NCI-H1092 treated with DMSO at 0.1 percent for 48 hours (cell line): ENCODE measurements at regions not wholly inside any gene's neighbourhood (a gene's known extent, or its start where the extent isn't known, plus 50 kb on each side); places are given as distances from the start of the nearest gene placed in this dataset.
A peak's percentile ranks its signal among the peaks of the same experiment; 100 is the strongest.
"Not testable (repeated sequence)": the region's sequence is repeated elsewhere in the genome, so short reads cannot be mapped to it uniquely, and the experiment has no call there.

Source experiments
- DNase-seq: peaks from one replicate; lab custom pipeline; 2025; lab: John Stamatoyannopoulos, UW

GRCh38 chr4:37771771-37772170 is 54.7 kb upstream of the PGM2 start:
- DNase-seq: no peak

DNA sequence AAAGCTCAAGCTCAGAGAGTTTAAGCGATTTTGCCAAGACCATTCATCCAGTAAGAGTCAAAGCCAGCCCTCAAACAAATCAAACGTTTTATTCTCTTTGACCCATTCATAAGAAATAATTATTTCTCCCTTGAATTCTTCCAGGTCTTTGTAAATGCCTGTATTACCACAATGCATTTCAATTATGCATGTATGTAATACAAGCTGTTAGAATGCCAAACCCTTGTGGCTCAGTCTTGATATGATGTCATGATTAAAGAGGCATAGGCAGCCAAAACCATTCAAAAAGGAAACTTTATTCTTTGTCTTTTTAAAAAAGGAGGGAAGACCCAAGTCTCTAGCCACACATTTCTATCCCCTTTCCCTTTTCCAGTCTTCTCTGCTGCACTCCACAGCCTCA is 56.5 kb upstream of the PGM2 start:
- DNase-seq: no peak

DNA sequence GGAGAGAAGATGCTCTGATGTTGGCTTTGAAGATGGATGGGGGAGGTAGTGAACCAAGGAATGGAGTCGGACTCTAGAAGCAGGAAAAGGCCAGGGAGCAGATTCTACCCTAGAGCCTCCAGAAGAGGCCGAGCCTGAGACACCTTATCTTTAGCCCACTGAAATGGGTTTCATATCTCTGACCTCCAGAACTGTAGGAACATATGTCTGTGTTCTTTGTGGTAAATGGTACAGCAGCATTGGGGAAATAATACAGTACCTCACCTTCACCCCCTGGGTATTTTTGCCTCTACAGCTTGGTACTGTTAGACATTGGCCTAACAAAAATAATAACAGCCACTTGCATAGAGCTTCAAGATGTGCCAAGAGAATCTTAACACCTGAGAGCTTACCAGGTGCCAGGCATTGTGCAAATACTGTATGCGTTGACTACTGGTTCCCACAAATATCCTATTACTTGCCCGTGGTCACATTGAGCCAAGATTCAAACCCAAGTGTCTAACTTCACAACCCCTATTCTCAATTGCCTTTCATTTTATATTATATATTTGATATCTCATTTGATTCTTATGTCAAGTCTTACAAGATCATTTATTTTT is 57.0 kb upstream of the PGM2 start:
- no peak for DNase-seq

GRCh38 chr4:37767546-37767945 is 58.9 kb upstream of the PGM2 start:
- DNase-seq: peak; percentile 20

GRCh38 chr4:37767019-37767418 is 59.5 kb upstream of the PGM2 start:
- DNase-seq: no peak

GRCh38 chr4:37765741-37766140 is 60.7 kb upstream of the PGM2 start:
- no peak for DNase-seq

- no peak for DNase-seq
These were observed 62.7 kb upstream of the PGM2 start for GRCh38 chr4:37763831-37764230.

DNA sequence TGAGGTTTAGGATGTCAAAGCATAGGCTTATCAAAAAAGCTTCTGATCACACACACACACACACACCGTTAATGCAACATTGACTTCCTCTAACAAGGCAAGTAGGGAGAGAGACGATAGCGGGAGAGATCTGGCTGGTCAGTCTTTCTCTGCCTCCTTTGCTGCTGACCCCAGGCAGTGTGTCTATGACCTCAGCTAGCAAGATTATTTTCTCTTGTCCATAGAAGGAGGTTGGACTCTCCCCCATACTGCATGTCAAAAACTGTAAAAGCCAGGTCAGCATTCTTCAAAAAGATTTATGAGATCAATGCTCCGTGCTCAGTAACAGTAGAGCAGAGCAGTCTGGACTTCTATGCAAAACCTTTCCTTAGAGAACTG is 63.5 kb upstream of the PGM2 start:
- DNase-seq: no peak

DNA sequence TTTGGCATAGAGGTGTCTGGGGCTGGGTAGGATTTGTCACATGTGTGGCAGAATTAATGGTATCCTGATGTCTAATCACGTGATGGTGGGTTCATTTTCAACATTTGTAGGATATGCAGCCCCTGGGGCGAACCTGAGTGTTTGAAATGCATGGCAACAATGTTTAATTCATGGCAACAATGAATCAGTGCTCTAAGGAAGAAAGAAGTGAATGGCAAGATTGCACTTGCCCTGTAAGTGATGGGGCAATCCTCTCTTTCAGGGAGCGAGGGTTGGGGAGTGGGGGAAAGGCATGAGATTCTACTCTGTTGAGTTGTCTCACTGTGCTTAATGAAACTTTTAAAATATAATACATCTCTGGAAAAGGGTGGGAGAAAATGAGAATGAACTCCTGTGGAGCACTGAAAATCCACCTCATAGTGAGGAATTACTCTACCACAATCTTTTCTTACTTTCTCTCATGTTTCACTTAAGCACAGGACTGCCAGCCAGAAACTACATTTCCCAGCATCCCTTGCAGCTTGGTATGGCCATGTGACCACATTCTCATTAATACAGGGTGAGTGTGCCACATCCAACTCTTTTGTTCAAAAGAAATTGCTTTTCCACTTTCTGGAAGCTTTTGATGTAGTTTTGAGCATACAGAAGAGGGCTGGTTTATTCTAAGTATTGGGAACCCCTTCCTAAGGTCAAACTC is 64.0 kb upstream of the PGM2 start:
- no peak for DNase-seq

DNA sequence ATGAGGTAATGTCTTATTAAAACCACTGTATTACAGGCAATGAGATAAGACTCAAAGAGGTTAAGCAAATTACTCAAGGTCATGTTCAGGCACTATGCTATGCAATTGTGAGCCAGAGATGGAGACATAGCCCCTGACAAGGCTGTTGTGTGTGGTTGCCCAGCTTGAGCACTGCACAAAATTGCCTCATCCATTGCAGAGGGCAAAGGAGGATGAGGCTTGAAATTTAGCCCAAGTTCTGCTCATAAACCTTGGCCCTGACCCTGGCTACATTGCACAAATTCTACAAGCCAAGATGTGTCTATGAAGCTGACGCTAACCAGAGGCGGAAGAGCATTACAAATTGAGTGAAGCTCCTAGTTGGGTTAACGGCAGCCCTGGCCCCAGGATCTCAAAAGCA is 65.6 kb upstream of the PGM2 start:
- no peak for DNase-seq

- DNase-seq: no peak
These were observed 66.7 kb upstream of the PGM2 start for GRCh38 chr4:37759833-37760232.

GRCh38 chr4:37758226-37758625 is 68.3 kb upstream of the PGM2 start:
- DNase-seq: no peak

DNA sequence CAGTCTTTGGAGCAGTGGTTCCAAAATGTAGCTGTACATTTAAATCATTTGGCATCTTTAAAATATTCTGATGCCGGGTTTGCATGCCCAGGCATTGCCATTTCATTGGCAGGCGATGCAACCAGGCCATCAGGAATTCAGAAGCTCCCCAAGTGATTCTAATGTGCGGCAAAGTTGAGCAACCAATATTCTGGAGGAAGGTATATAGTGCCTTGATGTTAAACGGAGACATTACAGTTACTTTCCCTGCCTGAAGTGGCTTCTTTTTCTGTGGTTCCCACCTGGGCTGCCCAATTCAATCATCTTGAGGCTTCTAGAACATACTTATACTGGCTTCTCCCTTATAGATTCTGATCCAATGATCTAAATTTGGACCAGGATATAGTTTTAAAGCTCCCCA is 68.7 kb upstream of the PGM2 start:
- DNase-seq: no peak

DNA sequence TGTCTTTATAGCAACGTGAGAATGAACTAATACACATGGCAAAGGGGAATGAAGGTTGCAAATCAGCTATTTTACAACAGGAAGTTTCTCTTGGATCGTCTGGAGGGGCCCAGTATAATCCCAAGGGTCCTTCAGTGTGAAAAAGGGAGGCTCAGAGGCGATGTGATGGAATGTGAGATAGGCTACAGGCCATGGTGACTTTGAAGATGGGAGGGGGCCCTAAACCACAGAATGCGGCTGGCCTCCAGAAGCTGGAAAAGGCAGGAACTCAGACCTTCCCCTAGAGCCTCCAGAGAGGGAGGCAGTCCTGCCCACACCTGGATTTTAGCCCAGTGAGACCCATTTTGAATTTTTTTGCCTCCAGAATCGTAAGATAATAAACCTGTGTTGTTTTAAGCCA is 69.4 kb upstream of the PGM2 start:
- DNase-seq: no peak

- no peak for DNase-seq
These were observed 68.4 kb upstream of the RELL1 start for GRCh38 chr4:37754410-37755185.

DNA sequence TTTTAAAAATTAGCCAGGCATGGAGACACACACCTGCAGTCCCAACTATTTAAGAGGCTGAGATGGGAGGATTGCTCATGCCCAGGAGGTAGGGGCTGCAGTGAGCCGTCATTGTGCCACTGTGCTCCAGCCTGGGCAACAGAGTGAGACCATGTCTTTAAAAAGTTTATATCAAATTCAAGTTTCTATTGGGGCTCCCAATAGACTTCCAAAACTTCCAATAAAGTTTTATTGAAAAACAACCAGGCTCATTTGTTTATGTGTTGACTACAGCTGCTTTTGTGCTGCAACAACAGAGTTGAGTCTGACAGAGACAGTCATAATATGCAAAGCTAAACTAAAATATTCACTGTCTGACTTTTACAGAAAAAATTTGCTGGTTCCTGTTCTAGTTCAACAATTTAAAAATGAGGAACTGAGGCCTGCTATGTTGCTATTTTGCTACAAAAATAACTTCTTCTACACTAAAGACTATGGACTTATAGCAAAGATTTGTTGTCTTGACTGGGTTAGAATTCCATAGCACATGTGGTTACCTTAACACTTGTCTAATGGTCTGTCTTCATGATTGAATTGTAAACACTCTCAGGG is 63.3 kb upstream of the RELL1 start:
- DNase-seq: no peak

DNA sequence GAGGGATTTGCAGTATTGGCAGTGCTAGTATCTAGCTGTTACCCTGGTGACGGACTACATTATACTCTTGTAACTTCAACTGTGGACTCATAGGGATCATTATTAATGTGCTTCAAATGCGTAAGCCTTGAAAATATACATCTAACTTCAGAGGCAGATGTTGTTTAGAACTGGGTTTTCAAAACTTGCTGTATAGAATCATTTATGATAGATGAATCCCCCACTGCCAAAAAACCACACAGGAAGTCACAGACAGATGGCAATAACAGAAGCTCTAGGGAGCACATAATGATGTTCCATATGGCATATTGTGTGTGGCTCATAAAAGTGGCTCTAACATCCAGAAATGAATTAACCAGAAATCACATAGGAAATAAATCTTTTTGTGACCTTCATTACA is 62.3 kb upstream of the RELL1 start:
- peak; percentile 51 for DNase-seq

GRCh38 chr4:37747772-37748330 is 61.7 kb upstream of the RELL1 start:
- no peak for DNase-seq

- DNase-seq: not testable (repeated sequence)
These were observed 60.7 kb upstream of the RELL1 start for GRCh38 chr4:37746852-37747251.

DNA sequence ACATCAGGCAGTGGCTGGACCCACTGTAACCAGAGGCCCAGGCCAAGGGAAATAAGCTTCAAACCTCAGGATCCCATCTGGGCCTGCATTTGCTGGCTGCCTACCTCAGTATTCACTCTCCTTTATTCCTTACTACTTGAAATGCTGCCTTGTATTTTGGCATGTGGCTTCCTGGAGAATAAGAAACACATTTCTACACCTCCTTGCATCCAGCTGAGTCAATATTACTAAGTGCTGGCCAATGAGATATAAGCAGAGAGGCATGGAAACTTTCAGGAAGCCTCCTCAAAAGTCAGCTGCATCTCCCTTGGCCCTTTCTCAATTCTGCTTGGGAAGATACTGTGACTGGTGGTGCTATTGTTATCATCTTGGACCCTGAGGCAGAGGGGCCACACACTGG is 59.8 kb upstream of the RELL1 start:
- DNase-seq: no peak

DNA sequence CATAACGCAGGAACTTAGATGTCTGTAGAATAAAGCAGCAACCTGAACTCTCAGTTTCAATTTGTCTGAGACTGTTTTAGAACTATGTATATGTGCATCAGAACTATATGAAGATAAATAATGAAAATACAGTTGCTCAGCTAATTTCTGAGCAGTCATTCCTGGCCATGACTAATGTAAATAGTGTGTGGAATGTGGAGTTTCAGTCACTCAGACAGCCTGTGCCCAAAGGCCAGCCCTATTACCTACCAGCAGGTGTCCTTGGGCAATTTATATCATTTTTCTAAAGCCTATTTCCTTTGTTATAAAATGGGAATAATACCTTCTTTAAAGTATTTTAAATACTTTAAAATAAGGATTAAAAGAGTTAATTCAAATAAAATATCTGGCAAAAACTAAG is 56.0 kb upstream of the RELL1 start:
- no peak for DNase-seq

- no peak for DNase-seq
These were observed 55.4 kb upstream of the RELL1 start for GRCh38 chr4:37741564-37741963.

GRCh38 chr4:37740546-37740945 is 54.4 kb upstream of the RELL1 start:
- DNase-seq: no peak
